ELF-1 (cell line): ENCODE measurements at regions not wholly inside any gene's neighbourhood (a gene's known extent, or its start where the extent isn't known, plus 50 kb on each side); places are given as distances from the start of the nearest gene placed in this dataset.
A peak's percentile ranks its signal among the peaks of the same experiment; 100 is the strongest.
"Not testable (repeated sequence)": the region's sequence is repeated elsewhere in the genome, so short reads cannot be mapped to it uniquely, and the experiment has no call there.

Source experiments
- DNase-seq: peaks from one replicate; pipeline ENCODE4 v3.0.0-alpha.2; 2016; ENCODE audit warnings: low read depth, low spot score

GRCh38 chrX:52261125-52261462 is 76.4 kb downstream of the MAGED4 start:
- DNase-seq: no peak

DNA sequence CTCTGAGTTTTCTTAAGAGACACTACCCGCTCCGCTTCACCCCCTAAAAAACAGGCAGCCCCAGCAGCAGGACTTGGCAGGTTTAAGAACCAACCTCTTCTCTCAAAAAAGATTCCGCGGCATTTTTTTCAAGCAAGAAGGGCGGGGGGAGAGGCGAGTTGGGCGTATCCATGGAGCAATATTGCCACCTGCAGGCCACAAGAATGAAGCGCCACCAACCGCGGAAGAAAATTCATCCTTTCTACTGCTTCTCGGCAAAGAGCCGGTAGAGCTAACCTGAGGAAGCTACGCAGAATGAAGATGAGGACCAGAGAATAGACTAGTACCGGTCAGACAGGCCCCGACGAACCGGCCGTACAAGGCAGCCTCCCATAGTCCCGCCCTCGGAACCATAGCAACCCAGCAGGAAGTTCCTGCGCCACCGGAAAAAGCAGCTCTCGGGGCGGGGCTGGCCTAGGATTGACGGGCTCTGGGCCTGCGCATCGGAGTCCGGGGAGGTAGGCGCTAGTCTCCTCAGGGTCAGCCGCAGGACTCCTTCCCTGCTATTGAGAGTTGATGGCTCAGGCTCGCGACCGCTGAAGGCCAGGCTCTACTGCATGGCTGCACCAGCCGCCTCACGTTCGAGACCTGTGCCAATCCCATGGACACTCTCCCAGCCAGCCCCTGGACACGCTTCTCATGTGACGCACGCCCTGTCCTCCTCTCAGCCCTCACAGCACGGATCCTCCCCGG is 76.9 kb downstream of the MAGED4 start:
- DNase-seq: peak; percentile 96

- no peak for DNase-seq
Measured at GRCh38 chrX:52262195-52262546, 77.5 kb downstream of the MAGED4 start.

DNA sequence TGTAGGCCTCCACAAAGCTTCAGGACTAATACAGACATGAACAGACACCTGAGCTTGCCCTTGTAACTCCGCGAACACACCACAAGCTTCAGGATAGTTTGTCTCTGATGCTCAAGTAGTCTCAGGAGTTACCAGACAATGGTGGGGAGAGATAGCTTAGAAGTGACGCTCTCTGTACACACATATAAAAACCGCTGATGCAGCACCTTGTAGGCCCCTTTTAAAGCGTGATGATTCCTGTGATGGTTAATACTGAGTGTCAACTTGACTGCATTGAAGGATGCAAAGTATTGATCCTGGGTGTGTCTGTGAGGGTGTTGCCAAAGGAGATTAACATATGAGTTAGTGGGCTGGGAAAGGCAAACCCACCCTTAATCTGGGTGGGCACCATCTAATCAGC is 78.7 kb downstream of the MAGED4 start:
- no peak for DNase-seq

DNA sequence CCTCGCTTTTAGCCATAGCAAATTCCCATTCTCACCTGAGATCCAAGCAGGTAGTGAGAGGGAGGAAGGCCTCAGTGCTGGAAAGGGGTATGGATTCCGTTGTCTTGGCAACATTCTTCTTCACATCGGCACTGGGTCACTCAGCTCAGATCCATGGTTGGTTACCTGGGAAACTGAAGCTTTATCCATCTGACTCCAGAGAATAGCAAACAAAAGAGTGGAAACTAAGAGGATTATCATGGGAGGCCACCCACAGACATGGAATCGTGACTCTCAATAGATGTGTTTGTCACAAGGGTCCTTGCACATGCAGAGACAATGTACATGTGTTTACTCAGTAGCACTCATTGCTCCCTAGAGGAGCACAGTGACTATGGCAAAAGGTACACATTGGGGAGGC is 81.0 kb downstream of the MAGED4 start:
- no peak for DNase-seq

DNA sequence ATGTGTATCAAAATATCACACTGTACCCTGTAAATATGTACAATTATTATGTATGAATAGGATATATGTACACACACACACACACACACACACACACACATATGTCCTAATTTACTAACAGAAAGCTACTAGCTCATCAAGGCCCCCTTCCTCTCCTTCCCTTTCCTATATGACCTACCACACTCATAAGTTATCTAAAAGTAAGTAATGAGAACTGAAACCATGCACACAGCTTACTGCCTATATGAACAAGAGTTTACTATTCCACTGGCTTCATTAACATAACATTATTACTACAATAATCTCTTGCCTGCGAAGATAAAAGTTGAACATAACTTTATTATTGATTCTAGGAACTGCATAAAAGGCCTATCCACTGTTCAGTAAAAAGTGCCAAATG is 83.8 kb downstream of the MAGED4 start:
- DNase-seq: not testable (repeated sequence)

GRCh38 chrX:52270453-52271116 is 85.9 kb downstream of the MAGED4 start:
- no peak for DNase-seq

- peak; percentile 46 for DNase-seq
Measured at GRCh38 chrX:52271206-52271605, 86.5 kb downstream of the MAGED4 start.

DNA sequence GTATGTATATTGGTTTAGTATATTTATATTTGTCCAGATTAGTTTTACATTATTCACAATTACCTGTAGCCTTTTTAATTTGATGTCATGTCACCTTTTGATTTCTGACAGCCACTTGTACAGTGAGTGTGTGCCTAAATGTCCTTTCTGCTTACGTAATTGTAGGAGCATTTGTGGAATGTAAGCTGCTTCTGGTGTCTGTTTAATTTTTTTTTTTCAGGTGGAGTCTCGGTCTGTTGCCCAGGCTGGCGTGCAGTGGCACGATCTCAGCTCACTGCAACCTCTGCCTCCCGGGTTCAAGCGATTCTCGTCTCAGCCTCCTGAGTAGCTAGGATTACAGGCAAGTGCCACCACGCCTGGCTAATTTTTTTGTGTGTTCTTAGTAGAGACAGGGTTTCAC is 91.2 kb upstream of the XAGE2 start:
- no peak for DNase-seq

GRCh38 chrX:52280812-52281211 is 88.0 kb upstream of the XAGE2 start:
- no peak for DNase-seq

- DNase-seq: no peak
Measured at GRCh38 chrX:52284865-52285264, 84.0 kb upstream of the XAGE2 start.

- peak; percentile 1 for DNase-seq
Measured at GRCh38 chrX:52298968-52299367, 69.9 kb upstream of the XAGE2 start.

- DNase-seq: not testable (repeated sequence)
Measured at GRCh38 chrX:52308532-52308931, 60.3 kb upstream of the XAGE2 start.
